HG03460 (cell line): ENCODE measurements at regions not wholly inside any gene's neighbourhood (a gene's known extent, or its start where the extent isn't known, plus 50 kb on each side); places are given as distances from the start of the nearest gene placed in this dataset.
A peak's percentile ranks its signal among the peaks of the same experiment; 100 is the strongest.

Source experiments
- ATAC-seq: cut with Tn5 transposase; IDR thresholded peaks from one replicate; pipeline ENCODE4 v1.9.1; 2021; ENCODE audit not compliant: unreplicated experiment

DNA sequence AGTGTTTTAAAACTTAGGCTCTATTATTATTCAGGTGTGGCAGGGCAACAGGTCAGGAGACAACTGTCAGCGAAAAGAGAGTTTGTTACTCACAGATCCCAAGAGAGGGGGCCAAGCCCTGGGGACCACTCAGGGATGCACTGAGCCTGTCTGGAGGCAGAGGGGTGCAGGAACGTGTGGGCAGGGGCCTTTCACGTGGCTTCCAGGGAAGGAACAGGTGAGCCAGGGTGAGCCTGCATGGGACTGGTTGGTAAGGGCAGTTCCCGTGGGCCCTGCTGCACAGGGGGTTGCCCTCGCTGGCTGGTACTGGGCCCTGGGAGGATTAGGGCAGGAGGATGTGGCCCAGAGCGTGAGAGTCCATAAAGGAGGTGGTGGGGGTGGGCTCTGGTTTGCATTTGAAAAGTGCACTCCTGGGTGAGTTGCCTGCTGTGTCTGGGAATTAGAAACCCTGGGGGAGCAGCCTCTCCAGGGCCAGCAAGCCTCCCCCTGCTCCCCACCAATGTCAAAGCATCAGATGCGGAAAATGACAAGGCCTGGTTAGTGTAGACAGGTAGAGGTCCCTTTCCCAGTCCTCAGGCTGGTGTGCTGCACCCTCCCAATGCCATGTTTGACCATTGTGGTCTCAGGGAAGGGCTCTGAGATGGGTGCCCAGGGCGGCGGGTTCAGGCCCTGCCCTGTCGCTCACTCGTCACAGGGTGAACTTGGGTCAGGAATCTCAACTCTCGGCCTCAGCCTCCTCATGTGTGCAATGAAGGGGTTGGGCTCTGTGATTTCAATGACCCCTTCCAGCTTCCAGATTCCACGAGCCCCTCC lies 127.4 kb upstream of the RPS6KA2 start:
- ATAC-seq: no peak

DNA sequence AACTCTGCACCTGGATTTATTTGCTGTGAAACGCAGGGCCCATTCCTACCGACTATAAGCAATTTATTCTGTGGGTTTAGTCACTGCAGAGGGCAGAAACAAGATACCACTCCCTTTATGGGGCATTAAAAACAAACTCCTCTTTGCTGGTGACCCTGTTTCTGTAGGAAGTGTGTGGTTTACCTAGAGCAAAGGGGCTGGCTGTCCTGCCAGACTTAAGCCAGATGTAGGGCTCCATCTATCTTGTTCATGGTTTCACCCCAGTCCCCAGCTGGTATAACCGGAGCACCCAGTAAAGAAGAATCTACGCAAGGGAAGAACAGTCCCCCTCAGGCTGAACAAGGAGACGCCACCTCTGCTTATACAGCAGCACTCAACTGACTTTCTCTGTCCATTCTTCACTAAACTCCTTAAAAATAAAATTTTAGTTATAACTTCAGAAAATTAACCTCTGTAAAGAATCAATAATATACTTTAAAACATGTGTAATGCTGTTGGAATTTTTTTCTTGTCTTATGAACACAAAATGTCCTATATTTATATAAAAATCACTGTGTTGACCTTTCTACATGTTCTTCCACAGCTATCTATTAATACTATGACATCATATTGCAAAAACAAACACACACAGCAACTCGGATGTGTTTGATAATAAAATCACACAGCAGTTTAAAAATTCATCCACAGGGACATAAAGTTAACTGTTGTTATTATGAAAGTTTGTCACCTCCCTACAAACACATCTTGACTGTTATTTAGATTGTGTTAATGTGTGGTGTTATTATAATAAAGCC lies 126.1 kb upstream of the RPS6KA2 start:
- no peak for ATAC-seq

DNA sequence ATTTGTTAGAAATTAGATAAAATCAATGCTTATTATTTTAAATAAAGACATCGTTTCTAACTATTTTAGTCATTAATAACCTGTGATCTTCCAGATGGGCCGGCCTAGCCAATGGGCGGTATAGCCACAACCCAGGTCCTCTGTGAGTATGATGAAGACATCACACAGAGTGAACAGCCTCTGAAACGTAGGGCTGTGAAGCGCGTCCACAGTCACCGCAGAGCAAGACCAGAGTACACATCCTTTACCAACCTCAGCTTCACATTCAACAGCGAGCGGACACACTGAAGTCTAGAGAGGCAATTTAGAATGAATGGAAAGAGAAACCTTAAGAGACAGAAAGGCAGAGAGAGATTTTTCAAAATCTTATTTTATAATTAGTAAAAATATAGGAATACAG lies 125.0 kb upstream of the RPS6KA2 start:
- peak; percentile 75 for ATAC-seq

DNA sequence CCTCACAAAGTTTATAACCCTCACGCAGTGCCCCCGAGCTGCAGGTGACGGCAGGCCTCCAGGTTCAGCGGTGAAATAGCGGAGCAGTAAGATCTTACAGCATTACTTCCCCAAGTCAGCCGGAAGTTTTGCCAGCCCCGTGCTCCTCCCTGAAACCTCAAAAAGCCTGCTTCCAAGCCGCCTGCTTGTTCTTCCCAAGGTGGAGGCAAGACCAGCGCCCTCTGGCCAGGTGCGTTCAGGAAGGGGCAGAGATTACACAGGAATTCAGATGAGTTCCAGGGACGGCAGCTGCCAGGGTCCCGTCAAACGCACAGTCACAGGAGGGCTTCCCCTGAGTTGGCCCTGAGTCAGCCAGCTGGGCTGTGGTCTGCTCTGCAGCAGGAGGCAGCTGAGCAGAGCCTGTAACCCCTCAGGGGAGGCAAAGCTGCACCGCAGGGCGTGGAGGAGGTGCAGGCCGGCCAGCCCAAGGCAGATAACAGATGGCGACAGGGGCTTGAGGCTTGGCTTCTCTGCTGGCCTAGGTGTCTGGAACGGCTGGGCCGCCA lies 124.1 kb upstream of the RPS6KA2 start:
- peak; percentile 90 for ATAC-seq

DNA sequence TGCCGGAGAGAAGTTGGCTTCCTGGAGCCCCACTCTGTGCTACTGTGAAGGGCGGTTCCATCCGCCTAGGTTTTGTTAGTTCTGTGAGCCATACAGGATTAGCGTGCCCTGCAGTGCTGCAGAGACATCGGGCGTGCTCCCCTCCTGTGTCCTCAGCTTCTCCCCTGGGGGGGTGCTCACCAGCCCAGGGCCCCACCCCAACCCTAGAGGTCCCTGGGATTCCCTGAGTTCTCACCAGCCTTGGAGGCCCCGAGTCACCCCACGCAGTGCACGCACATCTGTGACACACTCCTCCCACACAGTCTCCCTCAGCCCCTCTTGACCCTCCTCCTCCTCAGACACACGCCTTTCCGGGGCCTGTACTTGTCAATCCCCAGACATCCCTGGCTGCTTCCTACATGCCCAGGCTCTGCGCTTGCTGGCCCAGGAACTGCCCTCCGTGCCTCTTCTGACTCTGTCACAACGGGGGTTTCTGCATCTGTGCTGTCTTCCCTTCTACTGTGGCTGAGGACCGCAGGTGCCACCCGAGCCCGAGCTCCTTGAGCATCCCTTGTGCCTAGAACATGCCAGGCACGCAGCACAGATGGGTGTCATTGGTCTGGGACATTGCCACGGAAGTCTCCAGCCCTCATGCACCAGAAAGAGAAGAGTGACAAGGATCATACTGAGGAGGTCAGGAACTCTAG lies 123.2 kb upstream of the RPS6KA2 start:
- ATAC-seq: no peak

DNA sequence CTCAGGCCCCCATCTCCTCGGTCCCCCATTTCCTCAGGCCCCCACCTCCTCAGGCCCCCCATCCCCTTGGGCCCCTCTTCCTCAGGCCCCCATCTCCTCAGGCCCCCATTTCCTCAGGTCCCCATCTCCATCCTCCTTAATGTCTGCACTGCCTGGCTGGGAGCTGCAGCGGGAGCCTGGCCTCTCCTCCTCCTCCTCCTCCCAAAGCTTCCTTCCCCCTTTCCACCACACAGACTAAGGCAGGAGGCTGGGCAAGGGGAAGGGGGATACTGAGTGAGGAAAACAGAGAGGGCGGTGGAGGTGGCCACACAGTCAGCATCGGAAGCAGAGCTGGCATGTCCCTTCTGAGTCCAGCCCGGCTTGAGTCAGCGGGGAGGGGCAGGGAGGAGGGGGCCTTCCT lies 122.6 kb upstream of the RPS6KA2 start:
- no peak for ATAC-seq

DNA sequence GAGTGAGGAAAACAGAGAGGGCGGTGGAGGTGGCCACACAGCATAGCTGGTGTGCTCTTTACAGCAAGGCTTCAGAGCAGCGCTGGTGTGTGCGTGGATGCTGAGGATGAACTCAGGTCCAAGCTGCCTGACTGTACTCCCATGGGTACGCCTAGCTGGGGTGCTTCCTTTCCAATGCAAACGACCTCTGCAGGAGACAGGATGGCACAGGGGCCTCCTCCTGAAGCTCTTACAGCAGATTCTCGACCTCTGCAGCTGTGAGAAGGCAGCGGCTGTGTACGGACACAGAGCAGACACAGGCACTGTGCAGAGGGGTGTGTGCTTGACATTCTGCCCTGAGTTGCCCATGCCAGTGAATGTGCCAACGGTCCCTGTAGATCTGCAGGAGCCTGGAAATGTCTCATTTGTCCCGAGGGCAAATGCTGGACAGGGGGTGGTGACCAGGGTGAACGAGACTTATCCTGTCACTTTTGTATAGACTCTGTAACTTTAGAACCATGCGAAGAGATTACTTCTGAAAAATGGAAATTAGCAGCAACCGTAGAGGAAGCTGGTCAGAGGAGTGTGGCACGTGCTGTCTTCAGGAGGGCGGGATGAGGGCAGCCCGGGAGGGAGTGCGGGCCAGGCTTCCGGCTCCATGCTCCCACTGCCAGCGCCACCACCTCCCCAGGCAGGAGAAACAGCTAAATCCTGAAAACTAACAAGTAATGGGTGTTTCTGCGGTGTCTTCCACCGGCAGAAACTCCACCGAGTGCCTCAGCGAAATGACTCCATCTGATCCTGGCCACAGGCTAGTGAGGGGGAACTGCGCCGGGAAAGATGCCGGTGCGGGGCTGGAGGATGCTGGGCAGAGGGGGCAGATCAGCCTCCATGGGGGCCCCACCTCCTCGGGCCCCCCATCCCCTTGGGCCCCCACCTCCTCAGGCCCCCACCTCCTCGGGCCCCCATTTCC lies 120.9 kb upstream of the RPS6KA2 start:
- no peak for ATAC-seq

DNA sequence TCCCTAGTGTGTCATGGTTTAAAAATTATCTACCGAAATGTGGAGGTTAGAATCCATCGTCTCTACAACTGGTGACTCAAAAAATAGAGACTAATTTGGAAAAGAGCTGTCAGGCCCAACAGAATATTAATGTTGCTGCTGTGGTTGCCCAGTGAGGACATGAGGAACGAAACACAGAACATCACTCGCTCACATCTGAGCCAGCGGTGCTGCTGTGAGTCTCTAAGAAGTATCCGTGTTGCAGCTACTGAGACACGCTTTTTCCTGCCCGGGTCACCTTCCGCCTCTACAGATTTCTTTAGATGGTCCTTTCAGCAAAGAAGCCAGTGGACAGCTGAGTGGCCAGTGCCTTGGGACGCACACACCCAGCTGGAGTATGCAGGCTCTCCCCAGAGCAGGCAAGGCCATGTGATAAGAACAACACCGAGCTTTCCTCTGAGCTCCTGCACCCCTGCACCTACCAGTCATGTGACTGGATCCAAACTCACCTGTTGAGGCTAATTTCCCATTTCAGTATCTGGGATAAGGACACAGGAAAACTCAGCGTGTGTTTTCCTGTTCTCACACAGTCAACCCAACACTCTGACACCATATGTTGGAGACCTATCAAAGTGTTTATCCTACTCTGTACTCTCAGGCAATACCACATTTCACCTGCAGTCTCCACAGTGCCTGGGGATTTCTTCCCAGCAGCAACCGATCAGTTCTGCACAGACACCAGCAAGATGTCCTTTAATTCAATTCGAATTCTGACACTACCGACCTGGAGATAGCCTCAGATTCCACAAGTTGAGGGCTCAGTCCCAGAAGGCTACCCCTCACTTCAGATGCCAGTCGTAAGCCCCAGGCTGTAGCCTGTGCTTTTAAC lies 119.0 kb upstream of the RPS6KA2 start:
- no peak for ATAC-seq

DNA sequence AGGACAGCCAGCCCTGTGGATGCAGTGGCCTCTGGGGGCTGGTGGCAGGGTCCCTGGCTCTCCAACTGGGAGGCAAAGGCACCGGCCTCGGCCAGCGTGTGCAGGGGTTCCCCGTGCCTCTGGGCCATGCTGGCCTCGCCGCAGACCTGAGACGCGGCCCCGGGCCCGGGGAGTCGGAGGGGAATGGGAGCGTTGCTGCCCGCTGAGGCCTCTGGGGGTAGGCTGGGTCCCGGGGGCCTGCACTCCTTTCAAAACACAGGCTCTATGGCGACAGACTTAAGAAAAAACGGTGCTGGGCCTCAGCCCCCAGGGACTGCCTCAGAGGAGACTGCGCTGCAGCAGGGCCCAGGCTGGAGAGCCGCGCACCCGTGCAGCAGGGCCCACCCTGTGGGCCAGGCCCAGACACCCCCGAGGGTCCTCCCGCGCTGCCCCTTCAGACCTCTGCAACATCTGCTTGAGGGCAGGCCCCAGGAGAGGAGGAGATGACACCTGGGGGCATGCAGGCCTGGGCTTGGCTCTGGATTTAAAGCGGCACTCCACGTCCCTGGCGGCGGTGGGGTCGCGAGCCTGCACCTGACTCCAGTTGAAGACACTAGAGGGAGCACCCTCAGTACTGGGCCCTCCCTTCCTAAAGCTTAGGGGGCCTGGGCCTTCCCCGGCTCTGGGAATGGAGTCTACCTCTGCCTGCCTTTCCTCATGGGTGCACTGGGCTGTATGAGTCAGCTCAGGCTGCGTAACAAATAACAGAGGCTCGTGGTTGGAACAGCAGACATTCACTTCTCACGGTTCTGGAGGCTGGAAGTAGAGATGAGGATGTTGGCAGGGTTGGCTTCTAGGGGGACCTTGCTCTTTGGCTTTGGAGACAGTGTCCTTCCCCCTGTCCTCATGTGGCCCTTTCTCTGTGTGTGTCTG lies 117.4 kb upstream of the RPS6KA2 start:
- no peak for ATAC-seq

DNA sequence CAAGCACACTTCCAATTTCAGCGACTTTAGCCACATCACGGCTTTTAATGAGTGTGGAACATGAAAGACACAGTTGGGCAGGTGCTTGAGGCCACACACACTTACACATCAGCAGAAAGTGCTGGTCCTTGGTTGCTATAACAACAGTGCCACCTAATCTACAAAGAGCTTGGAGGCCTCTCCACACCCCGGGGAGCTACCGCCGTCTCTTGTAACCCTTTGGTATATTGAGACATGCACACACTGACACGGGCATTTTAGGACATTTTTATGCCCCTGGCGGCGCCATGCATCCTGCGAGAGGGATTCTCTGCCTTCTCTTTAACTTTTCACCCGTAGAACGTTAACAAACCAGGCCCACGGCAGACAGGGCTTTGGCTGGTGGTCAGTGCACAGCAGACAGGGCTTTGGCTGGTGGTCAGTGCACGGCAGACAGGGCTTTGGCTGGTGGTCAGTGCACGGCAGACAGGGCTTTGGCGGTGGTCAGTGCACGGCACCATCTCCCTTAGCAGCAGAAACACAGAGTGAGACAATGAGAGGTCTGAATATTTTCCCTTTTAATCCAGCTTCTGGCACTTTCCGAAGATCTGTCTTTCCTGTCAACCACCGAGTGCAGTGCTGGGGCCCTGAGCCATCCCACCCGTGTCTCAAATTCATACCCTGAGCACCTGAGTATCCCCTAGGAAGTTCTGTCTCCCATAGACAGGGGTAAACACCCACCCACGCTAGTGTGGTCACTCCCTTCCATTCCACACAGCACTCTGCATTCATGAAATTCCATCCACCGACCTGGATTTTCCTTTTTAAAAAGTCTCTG lies 116.6 kb upstream of the RPS6KA2 start:
- no peak for ATAC-seq

DNA sequence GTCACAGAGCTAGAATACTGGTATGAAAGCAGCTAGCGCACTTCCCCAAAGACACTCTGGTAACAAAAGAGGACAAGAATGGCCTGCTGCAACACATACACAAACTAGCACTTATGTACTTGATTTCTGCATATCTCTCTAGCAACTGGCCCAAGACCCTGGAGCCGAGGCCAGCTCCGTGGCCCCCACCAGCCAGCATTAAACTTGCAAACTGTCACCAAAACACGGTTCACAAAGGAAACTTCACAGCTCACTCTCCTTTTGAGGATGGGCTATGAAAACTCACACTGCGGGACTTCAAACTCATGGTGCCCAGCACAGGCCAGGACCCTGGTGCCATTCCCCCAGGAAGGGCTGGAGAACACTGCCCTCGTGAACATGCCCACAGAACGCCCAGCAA lies 115.9 kb upstream of the RPS6KA2 start:
- ATAC-seq: no peak

DNA sequence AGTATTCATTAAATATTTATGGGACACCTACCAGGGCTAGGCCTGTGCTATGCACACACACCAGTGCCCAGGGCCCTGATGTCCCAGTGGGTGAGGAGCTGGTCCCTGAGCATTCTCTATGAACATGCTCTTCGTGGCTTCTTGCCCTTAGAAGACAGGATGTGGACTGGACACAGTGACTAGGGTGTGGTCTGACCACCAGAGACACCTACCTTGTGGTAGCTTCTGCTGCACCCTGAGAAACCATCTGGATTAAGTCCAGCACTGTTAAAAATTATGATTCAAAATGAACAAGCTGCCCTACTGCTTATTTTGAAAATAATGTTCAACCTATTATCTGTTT lies 112.9 kb upstream of the RPS6KA2 start:
- no peak for ATAC-seq

DNA sequence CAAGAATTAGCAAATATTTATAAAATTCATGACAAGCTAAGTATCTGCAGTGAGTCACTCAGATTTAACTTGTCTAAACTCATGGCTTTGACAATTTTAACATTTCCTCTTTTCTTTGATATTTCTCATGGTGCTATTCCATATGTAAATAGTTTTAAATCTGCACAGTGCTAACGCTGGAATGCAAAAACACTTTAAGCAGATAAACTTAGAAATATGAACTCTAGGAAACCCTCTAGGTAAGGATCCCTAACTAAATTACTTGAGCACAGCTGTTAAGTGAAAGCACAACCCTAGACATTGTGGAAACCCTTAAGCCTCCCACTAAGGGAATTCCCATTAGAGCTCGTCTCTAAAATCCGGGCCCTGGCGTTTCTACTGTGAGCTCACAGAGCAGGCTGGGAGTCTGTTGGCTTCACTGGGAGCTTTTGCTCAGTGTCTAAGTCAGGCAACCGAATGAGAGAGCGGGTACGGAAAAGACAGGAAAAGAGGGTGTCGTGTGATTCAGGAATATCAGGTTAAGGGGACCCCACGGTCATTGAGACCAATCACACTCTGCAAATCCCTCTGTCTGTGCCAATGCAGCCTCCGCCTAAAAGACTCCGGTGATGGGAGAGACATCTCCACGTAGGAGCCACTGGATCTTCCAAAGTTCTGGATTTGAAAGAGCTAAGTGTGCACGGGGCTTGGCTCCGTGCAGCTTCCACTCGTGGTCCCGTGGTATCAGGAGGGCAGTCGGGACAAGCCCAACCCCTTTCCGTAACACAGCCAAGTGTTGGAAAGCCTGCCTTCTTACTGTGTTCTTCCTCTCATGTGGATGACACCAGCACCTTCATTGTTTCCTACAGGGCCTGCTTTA lies 112.3 kb upstream of the RPS6KA2 start:
- ATAC-seq: no peak

DNA sequence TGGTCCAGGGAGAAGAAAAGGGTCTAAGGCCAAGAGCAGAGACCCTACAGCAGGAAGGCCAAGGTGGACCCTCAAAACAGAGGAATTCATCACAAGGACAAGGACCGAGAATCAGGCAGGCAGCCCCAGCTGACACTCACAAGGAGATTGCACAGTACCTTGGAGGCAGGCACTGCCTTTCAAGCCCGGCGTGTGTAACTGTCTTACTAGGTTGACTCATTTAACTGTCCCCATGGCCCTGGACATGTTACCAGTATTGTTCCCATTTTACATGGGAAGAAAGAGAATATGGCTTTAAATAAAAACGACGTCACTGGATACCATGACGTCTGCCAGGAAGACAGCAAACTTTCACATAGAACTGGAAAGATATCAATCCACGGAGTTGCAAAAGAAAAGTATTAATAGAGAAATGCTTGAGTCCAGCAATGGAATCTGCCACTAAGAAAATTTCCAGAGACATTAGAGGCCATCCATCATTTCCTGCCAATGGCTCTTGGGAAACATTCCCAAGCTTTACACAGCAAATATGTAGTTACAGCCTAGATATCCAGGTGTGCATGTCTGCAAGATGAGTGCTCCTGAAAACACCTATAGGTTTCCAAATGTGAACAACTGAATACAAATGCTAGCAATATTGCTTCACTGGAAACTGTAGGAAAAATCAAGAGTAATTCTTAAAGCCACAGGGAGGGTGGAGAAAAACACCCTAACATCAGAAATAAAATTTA lies 111.5 kb upstream of the RPS6KA2 start:
- ATAC-seq: no peak

DNA sequence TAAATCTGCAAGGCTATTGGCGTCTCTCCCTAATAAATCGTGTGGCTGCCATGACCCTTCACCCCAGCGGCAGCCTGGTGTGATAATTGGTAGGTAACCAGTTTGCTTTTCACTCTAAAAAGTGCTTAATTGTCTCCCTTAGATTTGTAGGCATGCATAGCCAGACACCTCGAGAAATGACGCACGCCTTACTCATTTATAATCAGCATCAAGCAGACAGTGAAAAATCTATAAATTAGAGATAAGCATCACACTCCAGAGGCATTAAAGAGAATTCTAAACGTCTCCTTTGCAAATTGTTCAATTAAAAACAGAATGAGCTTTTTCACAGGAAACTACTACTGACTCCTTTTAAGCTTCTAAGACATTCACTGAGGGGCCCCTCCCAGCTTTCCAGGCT lies 110.2 kb upstream of the RPS6KA2 start:
- no peak for ATAC-seq

DNA sequence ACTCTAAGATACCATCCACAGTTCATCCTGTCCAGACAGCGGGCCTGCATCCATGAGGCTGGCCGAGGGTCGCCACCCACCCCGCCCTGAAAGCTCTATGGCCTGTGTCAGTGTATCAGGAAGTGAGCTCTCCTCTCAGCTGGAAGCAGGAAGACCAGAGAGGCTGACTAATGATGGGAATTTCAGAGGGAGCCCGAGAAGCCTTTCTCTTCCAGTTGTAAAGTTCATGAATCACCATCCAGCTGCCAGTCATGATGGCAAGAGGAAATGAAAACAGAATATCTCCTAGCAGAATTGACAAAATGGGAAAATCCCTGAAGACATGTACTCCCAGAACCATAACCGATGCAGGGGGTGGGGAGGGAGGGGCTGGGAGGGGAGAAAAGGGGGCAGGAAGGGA lies 109.6 kb upstream of the RPS6KA2 start:
- no peak for ATAC-seq
